Subcutaneous abdominal adipose tissue (tissue), 5 donors: ENCODE measurements at regions not wholly inside any gene's neighbourhood (a gene's known extent, or its start where the extent isn't known, plus 50 kb on each side); places are given as distances from the start of the nearest gene placed in this dataset.
A peak's percentile ranks its signal among the peaks of the same experiment; 100 is the strongest.
"Not testable (repeated sequence)": the region's sequence is repeated elsewhere in the genome, so short reads cannot be mapped to it uniquely, and the experiment has no call there.

Source experiments
- H3K27ac ChIP-seq: one replicate; pipeline ENCODE4 v1.7.0; 2013; ENCODE audit warnings: low read depth, mild to moderate bottlenecking, inconsistent platforms, low read length, moderate library complexity
- H3K27me3 ChIP-seq, 5 donors: one replicate each; pipeline ENCODE4 v1.7.0; 2013; ENCODE audit warnings: low read length in 5 of 5, inconsistent platforms in 1 of 5; ENCODE audit not compliant: control insufficient read depth in 5 of 5, insufficient read depth in 4 of 5
- H3K36me3 ChIP-seq, 5 donors: one replicate each; pipeline ENCODE4 v1.7.0; 2013; ENCODE audit warnings: low read length in 5 of 5; ENCODE audit not compliant: control insufficient read depth in 5 of 5, insufficient read depth in 5 of 5
- H3K4me1 ChIP-seq, 5 donors: one replicate each; pipeline ENCODE4 v1.7.0; 2013; ENCODE audit warnings: low read length in 5 of 5, mild to moderate bottlenecking in 3 of 5, moderate library complexity in 1 of 5; ENCODE audit not compliant: control insufficient read depth in 5 of 5, insufficient read depth in 5 of 5
- H3K4me3 ChIP-seq, 5 donors: one replicate each; pipeline ENCODE4 v1.7.0; 2013; ENCODE audit warnings: low read length in 5 of 5, low read depth in 1 of 5
- H3K9ac ChIP-seq, 5 donors: one replicate each; pipeline ENCODE4 v1.7.0; 2013; ENCODE audit warnings: low read length in 5 of 5, mild to moderate bottlenecking in 4 of 5, moderate library complexity in 3 of 5
- H3K9me3 ChIP-seq, 5 donors: one replicate each; pipeline ENCODE4 v1.7.0; 2013; ENCODE audit warnings: low read length in 5 of 5; ENCODE audit not compliant: control insufficient read depth in 5 of 5
- donor health status: healthy.
- donor health status: healthy.
- donor health status: healthy.
- donor health status: healthy.
- donor health status: healthy.

- H3K9me3 ChIP-seq: no peaks in the 10 kb centered on the region
- peaks cover 0 to under 1% (median 0%) of the 10 kb centered on the region in 5 donors for H3K36me3 ChIP-seq
- no peak overlapping the region for H3K9ac ChIP-seq
- H3K4me3 ChIP-seq: no peak overlapping the region
- H3K27me3 ChIP-seq: no peaks in the 10 kb centered on the region
- no peaks in the 10 kb centered on the region for H3K4me1 ChIP-seq
- no peak overlapping the region for H3K27ac ChIP-seq
These were observed 84.1 kb upstream of the PRDX6 start for GRCh38 chr1:173392895-173393658.

GRCh38 chr1:173393659-173394000 is 83.5 kb upstream of the PRDX6 start:
- Histone ChIP-seq H3K9ac (no peak overlapping the region), H3K4me1 (no peaks in the 10 kb centered on the region), H3K27ac (no peak overlapping the region), H3K9me3 (no peaks in the 10 kb centered on the region), H3K27me3 (no peaks in the 10 kb centered on the region), H3K4me3 (no peak overlapping the region), H3K36me3 (no peaks in the 10 kb centered on the region)

- not testable (repeated sequence) for H3K4me3 ChIP-seq, H3K27ac ChIP-seq, H3K36me3 ChIP-seq, H3K9ac ChIP-seq, H3K9me3 ChIP-seq, H3K4me1 ChIP-seq, H3K27me3 ChIP-seq
These were observed 82.3 kb upstream of the PRDX6 start for GRCh38 chr1:173394813-173395212.

GRCh38 chr1:173395762-173396161 is 81.4 kb upstream of the PRDX6 start:
- Histone ChIP-seq H3K4me1 (no peaks in the 10 kb centered on the region), H3K27me3 (no peaks in the 10 kb centered on the region), H3K9me3 (no peaks in the 10 kb centered on the region), H3K4me3 (no peak overlapping the region), H3K9ac (no peak overlapping the region), H3K36me3 (no peaks in the 10 kb centered on the region), H3K27ac (no peak overlapping the region)

- Histone ChIP-seq H3K9me3 (no peaks in the 10 kb centered on the region), H3K36me3 (no peaks in the 10 kb centered on the region), H3K27me3 (no peaks in the 10 kb centered on the region), H3K4me1 (peaks cover 0 to 7% (median 0%) of the 10 kb centered on the region in 5 donors), H3K9ac (no peak overlapping the region), H3K27ac (no peak overlapping the region), H3K4me3 (no peak overlapping the region)
These were observed 76.6 kb upstream of the PRDX6 start for GRCh38 chr1:173400387-173400995.

GRCh38 chr1:173403996-173404395 is 73.1 kb upstream of the PRDX6 start:
- no peaks in the 10 kb centered on the region for H3K27me3 ChIP-seq
- no peak overlapping the region for H3K4me3 ChIP-seq
- H3K9ac ChIP-seq: no peak overlapping the region
- peaks cover 0 to 7% (median 4%) of the 10 kb centered on the region in 5 donors for H3K4me1 ChIP-seq
- H3K36me3 ChIP-seq: no peaks in the 10 kb centered on the region
- H3K27ac ChIP-seq: no peak overlapping the region
- H3K9me3 ChIP-seq: no peaks in the 10 kb centered on the region

- H3K4me1 ChIP-seq: peaks cover 0 to 10% (median 7%) of the 10 kb centered on the region in 5 donors
- H3K4me3 ChIP-seq: no peak overlapping the region
These were observed 71.9 kb upstream of the PRDX6 start for GRCh38 chr1:173405281-173405680.

GRCh38 chr1:173405834-173406233 is 71.3 kb upstream of the PRDX6 start:
- Histone ChIP-seq H3K9me3 (no peaks in the 10 kb centered on the region), H3K9ac (no peak overlapping the region), H3K27ac (no peak overlapping the region), H3K4me1 (peaks cover 0 to 14% (median 7%) of the 10 kb centered on the region in 5 donors), H3K27me3 (no peaks in the 10 kb centered on the region), H3K4me3 (no peak overlapping the region), H3K36me3 (peaks cover 0 to 4% (median 3%) of the 10 kb centered on the region in 5 donors)

More at GRCh38 chr1:173405281-173405680, 71.9 kb upstream of the PRDX6 start:
- no peaks in the 10 kb centered on the region for H3K9me3 ChIP-seq
- no peaks in the 10 kb centered on the region for H3K27me3 ChIP-seq
- H3K36me3 ChIP-seq: no peaks in the 10 kb centered on the region
- no peak overlapping the region for H3K27ac ChIP-seq
- no peak overlapping the region for H3K9ac ChIP-seq

- H3K27ac ChIP-seq: no peak overlapping the region
- no peaks in the 10 kb centered on the region for H3K9me3 ChIP-seq
- no peaks in the 10 kb centered on the region for H3K27me3 ChIP-seq
- H3K4me1 ChIP-seq: peaks cover 0 to 14% (median 7%) of the 10 kb centered on the region in 5 donors
- peak overlapping the region; percentile 28 to 64 (median 51) for H3K4me3 ChIP-seq
- peaks cover 0 to 6% (median 4%) of the 10 kb centered on the region in 5 donors for H3K36me3 ChIP-seq
- H3K9ac ChIP-seq: peak overlapping the region in 1 of 5 donors; percentile 43
These were observed 70.3 kb upstream of the PRDX6 start for GRCh38 chr1:173406783-173407230.

GRCh38 chr1:173407846-173408245 is 69.3 kb upstream of the PRDX6 start:
- H3K36me3 ChIP-seq: peaks cover 0 to 6% (median 4%) of the 10 kb centered on the region in 5 donors
- H3K4me3 ChIP-seq: no peak overlapping the region
- no peaks in the 10 kb centered on the region for H3K27me3 ChIP-seq
- H3K9me3 ChIP-seq: no peaks in the 10 kb centered on the region
- no peak overlapping the region for H3K27ac ChIP-seq
- H3K4me1 ChIP-seq: peaks cover 0 to 14% (median 9%) of the 10 kb centered on the region in 5 donors
- no peak overlapping the region for H3K9ac ChIP-seq
